UCSD-AML1 (cell line): ENCODE measurements at regions not wholly inside any gene's neighbourhood (a gene's known extent, or its start where the extent isn't known, plus 50 kb on each side); places are given as distances from the start of the nearest gene placed in this dataset.
"Not testable (repeated sequence)": the region's sequence is repeated elsewhere in the genome, so short reads cannot be mapped to it uniquely, and the experiment has no call there.

Experiments used
- DNase-seq: peaks from one replicate; lab custom pipeline; 2025; ENCODE audit not compliant: unreplicated experiment; lab: John Stamatoyannopoulos, UW

DNA sequence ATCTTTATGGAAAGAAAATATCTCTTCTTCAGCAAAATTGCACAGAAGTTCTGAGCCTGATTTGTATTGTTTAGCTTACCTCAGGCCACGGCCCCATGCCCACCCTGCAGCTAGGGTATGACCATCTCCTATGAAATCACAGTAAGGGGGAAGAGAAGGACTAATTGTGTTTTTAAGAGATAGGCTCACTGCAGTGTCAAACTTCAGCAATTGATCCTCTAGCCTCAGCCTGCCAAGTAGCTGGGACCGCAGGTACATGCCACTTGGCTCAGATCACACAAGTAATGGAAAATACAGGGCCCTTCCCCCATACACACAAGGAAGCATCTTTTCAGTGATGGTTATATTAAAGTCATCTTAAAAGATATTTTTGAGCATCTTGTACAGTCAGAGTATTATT lies 60.0 kb downstream of the DMAC1 start:
- DNase-seq: no peak

DNA sequence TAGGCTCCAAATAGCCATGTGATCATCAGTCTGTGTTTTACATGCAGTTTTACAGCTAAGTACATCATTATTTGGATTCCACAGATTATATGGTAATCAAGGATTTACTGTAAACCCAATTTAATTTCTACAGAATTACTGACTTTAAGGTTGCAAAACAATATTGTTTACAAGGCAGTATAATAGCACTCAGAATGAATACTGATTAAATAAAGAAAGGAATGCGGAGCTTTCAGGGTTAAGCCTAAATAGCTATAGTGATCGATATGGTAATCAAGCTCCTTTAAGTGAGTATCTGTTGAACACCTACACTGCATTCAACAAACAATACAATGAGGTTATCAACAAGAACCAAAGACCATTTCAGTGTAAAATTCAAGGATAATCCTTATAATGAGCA lies 64.3 kb downstream of the DMAC1 start:
- no peak for DNase-seq

DNA sequence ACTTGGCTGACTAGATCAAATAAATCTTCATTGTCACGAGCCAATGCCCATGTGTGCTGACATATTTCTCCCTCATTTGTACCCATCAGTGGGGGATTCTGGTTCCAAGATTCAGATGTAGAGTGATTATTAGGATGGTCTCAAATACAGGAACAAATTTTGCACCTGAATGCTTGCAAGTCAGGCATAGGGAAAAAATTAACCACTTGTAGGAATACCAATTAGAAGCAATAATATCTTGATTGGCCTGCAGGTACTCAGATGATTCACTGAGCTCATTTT lies 69.5 kb downstream of the DMAC1 start:
- DNase-seq: no peak

DNA sequence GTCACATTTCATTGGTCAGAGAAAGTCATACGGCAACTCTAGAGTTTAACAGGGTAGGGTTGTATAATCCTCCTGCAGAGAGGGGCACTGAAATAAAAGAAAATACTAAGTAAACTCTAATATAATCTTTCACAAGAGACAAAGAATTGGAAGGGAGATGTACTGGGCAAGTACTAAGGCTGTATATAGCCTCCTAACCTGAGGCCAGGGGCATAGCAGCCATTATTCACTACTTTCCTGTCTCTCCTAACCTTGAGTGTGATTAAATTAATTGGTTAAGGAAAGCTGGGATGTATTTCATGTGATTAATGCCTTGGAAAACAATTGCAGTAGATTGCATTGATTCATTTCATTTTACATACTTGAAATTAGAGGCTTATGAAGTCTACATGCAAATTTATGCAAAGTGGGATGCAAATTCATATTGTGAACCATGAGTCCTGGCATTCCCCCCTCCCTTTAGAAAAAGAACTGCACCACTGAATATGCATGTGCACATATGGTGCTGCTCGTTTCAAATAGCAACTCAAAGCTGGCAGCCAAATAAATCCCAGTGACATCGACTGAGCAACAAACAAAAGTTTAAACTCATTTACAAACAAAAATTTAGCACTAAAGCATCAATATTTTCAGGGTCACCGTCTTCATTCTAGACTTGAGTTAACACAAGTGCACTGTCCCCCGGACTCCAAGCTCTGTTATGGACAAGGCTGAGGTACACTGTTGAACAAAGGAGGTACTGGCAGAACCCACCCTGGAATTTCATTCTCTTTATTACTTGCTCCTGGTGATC lies 70.0 kb downstream of the DMAC1 start:
- DNase-seq: no peak

DNA sequence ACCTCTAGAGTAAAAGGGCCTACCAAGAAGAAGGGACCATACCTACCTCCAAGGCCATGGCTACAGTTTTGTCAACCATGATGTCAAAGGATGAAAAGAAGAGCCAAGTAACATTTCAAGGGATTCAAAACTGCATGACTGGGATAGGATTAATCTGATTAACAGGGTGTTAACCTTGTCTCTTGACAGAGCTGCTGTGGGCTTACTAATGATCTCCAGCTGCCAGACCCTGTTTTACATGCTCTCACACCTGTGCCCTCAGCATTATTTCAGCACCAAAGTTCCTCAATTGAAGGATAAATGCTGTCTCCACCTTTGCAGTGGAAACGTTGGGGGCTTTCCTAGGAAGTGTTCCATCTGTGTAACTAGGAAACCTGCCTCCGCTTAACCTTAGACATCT lies 78.3 kb downstream of the DMAC1 start:
- no peak for DNase-seq

DNA sequence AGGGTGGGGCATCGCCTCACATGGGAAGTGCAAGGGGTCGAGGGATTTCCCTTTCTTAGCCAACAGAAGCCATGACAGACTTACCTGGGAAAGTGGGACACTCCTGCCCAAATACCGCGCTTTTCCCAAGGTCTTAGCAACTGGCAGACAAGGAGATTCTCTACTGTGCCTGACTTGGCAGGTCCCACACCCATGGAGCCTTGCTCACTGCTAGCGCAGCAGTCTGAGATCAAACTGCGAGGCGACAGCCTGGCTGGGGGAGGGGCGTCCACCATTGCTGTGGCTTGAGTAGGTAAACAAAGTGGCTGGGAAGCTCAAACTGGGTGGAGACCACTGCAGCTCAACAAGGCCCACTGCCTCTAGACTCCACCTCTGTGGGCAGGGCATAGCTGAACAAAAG lies 86.5 kb downstream of the DMAC1 start:
- not testable (repeated sequence) for DNase-seq

DNA sequence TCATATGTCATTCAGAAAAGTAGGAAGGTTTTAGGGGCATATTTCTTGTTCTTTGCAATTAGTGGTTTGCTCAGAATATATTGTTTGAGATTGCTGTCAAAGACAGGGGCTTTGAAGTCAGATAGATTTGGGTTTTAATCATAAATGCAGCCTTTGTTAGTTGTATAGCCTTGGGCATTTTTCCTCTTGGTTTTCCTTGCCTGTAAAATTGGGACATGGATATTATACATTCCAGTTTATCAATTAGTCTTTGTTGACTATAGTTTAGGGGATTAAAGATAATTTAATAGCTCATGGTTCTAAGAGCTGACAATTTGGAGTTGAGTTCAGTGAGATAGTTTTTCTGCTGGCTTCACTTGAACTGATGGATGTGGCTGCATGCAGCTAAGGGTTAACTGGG lies 88.9 kb downstream of the DMAC1 start:
- DNase-seq: no peak

DNA sequence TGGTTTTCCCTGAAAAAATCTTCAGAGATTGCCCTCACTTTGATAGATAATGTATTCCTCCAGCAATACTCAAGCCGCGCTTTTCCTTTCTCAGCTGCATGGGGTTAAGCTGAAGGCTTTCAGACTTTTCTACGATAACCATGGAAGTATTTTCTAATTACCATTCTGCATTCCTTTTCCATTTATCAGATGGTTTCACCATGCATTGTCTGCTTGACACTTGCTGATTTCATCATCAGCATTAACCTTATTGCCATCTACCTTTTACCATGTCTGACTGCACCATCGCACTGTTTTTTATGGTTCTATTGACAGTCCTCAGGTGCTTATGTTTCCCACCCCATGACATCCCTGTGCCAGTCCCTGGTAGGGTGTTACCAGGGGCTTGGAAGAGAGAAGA lies 91.6 kb downstream of the DMAC1 start:
- DNase-seq: no peak

DNA sequence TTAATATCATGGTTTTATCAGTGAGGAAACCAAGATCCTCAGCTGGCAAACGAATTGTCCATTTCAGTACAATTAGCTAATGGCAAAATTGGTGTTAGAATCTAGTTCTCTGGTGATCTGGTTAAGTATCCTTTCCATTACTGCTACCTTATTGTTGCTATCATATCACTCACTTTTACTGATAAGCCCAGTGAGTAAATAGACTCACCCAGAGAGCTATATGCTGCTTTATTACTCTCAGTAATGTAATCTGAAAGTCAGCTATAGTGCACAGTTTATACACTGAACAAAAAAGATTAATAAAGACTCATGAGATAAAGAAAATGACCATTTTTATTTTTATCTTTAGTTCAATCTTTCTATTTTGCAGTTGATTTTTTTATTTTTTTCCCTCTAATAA lies 95.0 kb downstream of the DMAC1 start:
- no peak for DNase-seq

DNA sequence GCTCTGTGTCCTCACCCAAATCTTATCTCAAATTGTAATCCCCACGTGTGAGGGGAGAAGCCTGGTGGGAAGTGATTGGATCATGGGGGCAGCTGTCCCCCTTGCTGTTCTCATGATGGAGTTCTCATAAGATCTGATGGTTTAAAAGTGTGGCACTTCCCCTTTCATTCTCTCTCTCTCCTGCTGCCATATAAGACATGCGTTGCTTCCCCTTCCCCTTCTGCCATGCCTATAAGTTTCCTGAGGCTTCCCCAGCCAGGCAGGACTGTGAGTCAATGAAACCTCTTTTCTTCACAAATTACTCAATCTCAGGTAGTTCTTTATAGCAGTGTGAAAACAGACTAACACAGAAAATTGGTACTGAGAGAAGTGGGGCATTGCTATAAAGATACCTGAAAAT lies 107.7 kb downstream of the DMAC1 start:
- DNase-seq: peak; percentile 13

DNA sequence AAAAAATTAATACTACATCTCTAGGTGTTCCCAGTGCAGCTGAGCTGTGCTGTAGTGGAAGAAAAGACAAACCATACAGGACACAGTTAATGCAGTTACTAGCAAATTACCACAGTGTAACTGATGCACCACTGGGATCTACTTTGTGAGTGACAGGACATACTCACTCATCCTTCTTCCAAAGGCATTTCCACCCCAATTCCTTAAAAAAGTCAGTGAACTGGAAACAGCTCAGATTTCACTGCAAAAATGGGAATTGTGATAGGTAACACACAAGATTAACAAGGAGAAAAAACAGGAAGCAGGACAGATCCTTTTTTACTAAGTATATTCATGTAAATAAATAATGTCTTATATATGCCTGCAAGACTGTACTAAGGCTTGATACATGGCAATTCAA lies 109.6 kb downstream of the DMAC1 start:
- no peak for DNase-seq

DNA sequence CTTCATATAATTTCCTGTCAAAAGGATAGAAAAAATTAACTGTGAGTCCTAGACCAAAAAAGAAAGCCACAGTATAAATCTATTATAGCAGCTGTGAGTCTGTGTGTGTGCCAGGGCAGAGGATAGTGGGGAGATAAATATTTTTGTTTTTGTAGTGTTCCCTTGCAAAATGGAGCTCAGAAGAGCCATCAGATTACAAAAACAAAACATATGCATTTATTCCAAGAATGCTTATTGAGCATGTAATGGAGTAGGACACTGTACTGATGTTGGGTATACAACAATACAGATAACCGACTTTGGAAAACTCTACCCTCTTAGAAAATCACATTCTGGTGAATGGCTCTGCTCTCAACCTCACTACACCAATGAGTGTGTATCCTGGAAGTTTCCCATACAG lies 111.0 kb downstream of the DMAC1 start:
- no peak for DNase-seq

DNA sequence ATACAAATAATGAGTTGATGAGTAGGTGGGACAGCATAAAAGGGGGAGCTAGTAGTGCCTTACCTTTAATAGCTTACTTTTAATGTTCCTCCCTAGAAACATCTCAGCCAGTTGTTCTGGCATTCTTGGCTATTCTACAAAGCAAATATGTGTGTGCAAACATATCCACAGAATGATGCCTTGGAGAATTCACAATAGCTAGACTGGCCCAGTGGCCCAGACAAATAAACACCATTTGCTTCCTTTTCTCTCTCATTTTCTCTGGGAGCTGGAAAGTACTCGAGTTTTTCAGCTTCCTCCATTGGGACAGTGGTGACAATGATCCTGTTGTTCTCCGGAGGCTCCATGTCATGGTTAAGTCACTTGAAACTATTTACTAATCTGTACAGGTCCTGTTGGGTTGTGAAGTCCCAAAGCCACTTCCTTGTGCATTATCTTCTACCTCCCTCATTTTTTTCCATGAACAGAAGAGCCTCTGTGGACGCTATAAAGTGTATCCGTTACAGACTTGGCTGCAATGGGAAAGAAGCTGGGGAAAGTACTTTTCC lies 122.9 kb downstream of the DMAC1 start:
- DNase-seq: no peak

DNA sequence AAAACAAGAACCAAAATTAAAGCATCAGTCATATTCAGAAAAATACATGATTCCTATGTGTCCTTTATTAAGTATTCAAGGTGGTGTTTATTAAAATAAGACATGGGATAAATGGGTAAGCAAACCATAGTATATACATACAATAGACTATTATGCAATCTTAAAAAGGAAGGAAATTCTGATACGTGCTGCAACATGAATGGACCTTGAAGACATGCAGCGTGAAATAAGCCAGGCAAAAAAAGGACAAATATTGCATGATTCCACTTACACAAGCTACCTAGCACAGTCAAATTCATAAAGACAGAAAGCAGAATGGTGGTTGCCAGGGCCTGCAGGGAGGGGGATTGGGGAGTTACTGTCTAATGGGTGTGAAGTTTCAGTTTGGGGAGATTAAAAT lies 127.7 kb downstream of the DMAC1 start:
- no peak for DNase-seq

DNA sequence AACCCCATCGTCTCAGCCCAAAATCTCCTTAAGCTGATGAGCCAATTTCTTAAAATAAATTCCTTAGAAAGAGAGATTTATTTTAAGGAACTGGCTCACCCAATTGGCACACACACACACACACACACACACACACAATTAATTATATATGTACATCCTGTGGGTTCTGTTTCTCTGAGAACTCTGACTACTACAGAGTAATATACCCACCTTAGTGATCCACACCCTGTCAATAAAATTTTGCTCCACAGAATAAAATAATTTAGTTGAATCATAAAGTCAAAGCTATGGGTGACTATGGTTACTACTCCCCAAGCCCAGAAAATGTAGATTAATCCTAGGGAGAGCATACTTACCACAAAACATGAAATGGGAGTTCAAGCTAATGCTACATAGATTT lies 131.0 kb downstream of the DMAC1 start:
- DNase-seq: no peak

DNA sequence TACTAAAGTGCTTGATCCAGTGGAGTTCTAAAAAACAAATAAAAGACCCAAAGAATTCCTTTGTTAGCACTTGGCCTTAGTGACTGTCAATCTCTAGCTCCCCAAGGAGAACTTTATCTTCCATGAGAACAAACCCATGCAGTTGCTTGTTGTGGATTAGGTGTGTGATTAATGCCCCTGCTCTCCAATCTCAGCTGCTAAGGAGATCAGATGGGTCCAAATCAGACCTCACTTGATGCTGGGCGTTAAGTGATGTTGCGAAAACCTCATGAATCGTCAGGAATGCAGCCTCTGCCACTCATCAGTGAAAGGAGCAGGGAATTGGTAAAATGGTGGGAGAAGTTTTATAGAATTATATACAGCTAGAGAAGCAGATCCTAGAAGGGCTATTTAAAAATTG lies 133.7 kb downstream of the DMAC1 start:
- no peak for DNase-seq

DNA sequence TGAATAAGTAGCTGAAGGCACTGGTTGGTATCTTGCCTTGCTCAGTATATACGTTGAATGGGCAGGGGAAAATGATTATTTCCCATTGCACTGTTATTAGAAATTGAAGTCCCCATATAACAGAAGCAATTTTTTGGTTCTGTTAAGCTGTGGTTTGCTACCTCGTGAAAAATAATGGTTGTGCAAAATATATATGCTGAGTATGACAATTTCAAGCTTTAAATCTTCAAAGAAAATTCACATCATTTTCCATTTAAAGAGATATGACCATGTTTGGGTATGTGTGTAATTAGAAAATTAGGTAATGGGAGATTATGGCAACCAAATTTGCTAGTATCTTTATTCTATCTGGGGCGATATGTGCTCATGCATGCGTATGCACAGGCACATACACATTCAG lies 139.8 kb downstream of the DMAC1 start:
- no peak for DNase-seq

DNA sequence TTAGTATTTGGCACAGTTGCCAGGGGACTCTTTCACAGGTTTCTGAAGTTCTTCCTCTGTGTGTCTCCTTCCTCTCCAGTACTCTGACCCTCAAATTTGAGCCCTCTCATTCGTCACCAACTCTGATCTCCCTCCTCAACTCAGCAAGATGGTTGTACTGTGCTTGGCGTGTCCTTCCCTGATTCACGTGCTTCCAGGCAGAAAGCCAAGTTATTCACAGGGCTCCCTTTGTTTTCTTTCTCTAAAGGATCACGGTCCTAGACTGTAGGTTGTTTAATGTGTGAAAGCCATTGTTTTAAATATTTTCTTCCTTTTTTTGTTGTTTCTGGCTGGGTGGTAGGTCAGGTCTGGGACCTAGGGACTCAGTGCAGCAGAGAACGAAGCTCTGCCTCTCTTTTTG lies 142.9 kb downstream of the DMAC1 start:
- DNase-seq: no peak

DNA sequence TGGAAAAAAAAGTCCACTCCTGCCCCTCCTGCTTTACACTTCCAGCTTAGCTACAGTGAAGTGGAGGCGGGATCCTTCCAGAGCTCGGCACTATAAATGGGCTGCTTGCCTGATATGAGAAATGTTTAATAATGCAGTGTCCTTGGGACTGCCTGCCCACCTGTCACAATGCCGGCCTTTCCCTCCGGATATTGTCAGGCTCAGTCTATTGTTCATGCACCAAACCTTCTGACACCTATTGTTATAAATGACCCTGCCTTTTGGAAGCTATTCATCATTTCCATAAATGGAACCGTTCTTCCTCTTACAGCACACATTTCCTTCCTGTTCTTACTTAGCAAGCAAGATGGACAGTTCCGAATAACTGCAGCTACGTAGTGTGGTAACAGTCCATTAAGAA lies 146.3 kb downstream of the DMAC1 start:
- DNase-seq: peak; percentile 63

DNA sequence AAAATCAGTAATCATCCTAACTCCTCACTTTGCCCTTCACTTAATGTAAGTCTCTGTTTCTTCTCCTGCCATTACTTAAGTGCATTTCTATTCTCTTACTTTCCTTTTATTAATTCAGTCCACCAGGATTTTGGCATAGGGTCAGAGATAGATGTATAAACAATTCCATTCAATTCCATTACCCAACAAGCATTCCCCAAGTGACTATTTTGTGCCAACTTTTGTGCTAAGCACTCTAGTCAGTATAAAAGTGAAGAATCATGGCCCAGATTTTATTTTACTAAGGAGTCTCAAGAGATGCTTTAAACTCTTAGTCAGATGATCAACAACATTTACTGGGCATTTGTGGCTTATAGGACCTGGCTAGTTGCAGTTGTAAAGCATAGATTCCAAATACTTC lies 159.3 kb downstream of the DMAC1 start:
- no peak for DNase-seq

DNA sequence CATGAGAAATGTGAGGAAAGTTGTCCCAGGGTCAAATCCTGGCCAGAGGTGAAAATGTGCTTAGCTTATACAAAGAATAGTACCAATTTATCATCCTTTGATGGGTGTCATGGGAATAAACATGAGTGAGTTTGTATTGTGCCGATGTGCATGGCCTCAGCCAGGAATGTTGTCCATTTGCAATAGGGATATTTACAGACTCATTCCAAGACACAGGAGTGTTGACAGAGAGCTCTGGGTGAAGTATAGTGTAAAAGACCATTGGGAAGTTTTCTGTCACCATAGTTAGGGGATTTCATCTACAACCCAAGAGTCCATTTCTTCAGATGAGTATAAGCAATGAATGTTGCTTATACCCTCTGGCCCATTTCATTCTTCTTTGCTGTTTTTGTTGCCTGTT lies 160.1 kb downstream of the DMAC1 start:
- DNase-seq: no peak

DNA sequence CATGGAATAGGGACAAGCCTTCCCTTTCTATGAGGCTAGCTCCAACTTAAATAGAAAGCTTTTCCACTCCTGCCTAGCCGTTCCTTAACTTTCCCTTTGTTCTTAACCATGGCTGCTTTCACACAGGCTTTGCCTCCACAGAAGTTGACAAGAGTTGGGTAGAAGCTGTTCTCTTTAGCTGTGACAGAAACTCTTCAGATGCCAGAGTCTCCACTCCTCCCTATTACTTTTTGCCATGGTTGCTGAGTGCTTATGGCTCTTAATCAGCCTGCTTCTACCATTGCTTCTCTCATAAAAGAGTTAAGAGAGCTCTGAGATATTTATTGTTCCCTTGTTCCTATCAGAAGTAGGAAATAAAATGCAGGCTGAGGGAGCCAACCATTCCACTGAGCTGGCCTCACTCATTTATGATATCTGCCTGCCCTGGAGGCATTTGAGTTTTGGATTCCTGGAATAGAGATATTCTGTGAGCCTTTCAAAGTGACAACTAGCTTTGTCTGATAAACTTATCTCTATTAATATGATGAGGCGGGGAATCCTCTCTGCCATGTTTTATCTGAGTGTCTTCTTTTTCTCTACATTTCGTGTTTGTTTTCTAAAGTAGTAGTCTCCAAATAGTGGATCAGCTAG lies 162.6 kb downstream of the DMAC1 start:
- no peak for DNase-seq

DNA sequence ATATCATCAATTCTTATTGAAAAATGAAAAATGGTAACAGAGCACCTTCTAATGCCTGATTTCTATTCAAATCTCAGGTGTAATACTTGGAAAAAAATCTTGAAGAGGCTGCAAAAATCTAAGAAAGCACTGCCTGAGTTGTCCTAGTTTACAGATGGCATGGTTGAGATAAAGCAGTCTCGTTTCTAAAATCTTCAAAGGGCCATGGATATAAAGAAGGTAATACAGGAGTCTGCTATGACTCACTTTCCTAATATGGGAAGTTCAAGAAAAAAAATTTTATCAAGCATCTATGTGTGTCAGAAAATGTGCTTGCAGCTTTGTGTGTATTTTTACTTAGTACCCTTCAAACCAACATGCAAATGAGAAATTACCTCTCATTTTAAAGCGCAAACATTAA lies 163.3 kb downstream of the DMAC1 start:
- no peak for DNase-seq
